ENCODE measurements at regions not wholly inside any gene's neighbourhood (a gene's known extent, or its start where the extent isn't known, plus 50 kb on each side); places are given as distances from the start of the nearest gene placed in this dataset.
"Not testable (repeated sequence)": the region's sequence is repeated elsewhere in the genome, so short reads cannot be mapped to it uniquely, and the experiment has no call there.

GRCh38 chr3:177263615-177264368 is 66.5 kb upstream of the TBL1XR1 start:
- TF ChIP-seq AKAP8 (CRISPR knock-in tag; IDR thresholded peaks at IDR 0.05): no peak
- no peak for TF ChIP-seq RNF2 (conservative IDR thresholded peaks at IDR 0.05; ENCODE audit: low read depth)
- TF ChIP-seq THYN1 (CRISPR knock-in tag; IDR thresholded peaks at IDR 0.05; ENCODE audit: borderline replicate concordance, low read depth): no peak
- TF ChIP-seq NFE2L2 (IDR thresholded peaks at IDR 0.05; ENCODE audit: low read length): peak; percentile 86
- TF ChIP-seq RAD21 (CRISPR knock-in tag; IDR thresholded peaks at IDR 0.05): no peak
- no peak for TF ChIP-seq ZNF556 (CRISPR knock-in tag; IDR thresholded peaks at IDR 0.05; ENCODE audit: borderline replicate concordance)
- peak; percentile 49; the same call in 1 of the 2 replicates for TF ChIP-seq MAFF (IDR thresholded peaks at IDR 0.05; ENCODE audit: low read depth, low read length)
- no peak for TF ChIP-seq DPF2 (CRISPR knock-in tag; IDR thresholded peaks at IDR 0.05; ENCODE audit: borderline replicate concordance, low read depth)
- TF ChIP-seq NRL (CRISPR knock-in tag; IDR thresholded peaks at IDR 0.05; ENCODE audit: borderline replicate concordance): no peak
- no peak for TF ChIP-seq MTERF4 (CRISPR knock-in tag; IDR thresholded peaks at IDR 0.05)
- TF ChIP-seq ETS1 (CRISPR knock-in tag; IDR thresholded peaks at IDR 0.05): no peak
- peak; percentile 64 to 76 for TF ChIP-seq MAFK (conservative IDR thresholded peaks at IDR 0.05 in 1 of 2, IDR thresholded peaks at IDR 0.05 in 1 of 2; ENCODE audit: low read length in 2 of 2)
- no peak for TF ChIP-seq ZNF670 (CRISPR knock-in tag; IDR thresholded peaks at IDR 0.05; ENCODE audit: borderline replicate concordance)
- TF ChIP-seq MTF1 (CRISPR knock-in tag; IDR thresholded peaks at IDR 0.05): no peak
- no peak for ATAC-seq

GRCh38 chr3:177271811-177272501 is 74.7 kb upstream of the TBL1XR1 start:
- in situ Hi-C loops (cut with HindIII; ENCODE audit: extremely low pct_ligation_motif_present, low pct_unique_long_range_greater_than_20kb); H3K36me3 ChIP-seq (replicated peaks in 1 of 2; ENCODE audit: control insufficient read depth in 1 of 2, insufficient read depth in 2 of 2, low read length in 2 of 2); H3K4me2 ChIP-seq (ENCODE audit: low read depth, low read length); CTCF ChIA-PET (ENCODE audit: low intra/inter-chr PET ratio, low total read pairs); H3K9me3 ChIP-seq (ENCODE audit: low read length); H3K27me3 ChIP-seq (ENCODE audit: control insufficient read depth in 1 of 2, insufficient read depth in 2 of 2, low read length in 2 of 2); H2AFZ ChIP-seq (ENCODE audit: low read length); ATAC-seq; FAIRE-seq; POLR2A ChIA-PET; H3K27ac ChIP-seq (ENCODE audit: extremely low read length, insufficient read depth, low read length); intact Hi-C loops (cut with micrococcal nuclease; ENCODE audit: unreplicated experiment); DNase-seq (ENCODE audit: low spot score); BruUV-seq (replicated peaks); H4K20me1 ChIP-seq (ENCODE audit: insufficient read depth, low read length); H3K79me2 ChIP-seq (ENCODE audit: insufficient read depth, low read length); H3K9ac ChIP-seq (ENCODE audit: insufficient read depth, low read depth, low read length); H3K4me3 ChIP-seq (replicated peaks in 1 of 3; ENCODE audit: insufficient read depth in 1 of 3, low read depth in 2 of 3, low read length in 3 of 3): not testable (repeated sequence)
- 81% methylated on average over 7 of the region's 36 CpGs for whole genome bisulfite sequencing (ENCODE audit: low lambda C conversion rate)
- H3K4me1 ChIP-seq (ENCODE audit: insufficient read depth, low read length): peaks cover 15% of the 10 kb centered on the region

More at GRCh38 chr3:177263615-177264368, 66.5 kb upstream of the TBL1XR1 start:
- H3K36me3 ChIP-seq (replicated peaks in 1 of 2; ENCODE audit: control insufficient read depth in 1 of 2, insufficient read depth in 2 of 2, low read length in 2 of 2): no peaks in the 10 kb centered on the region
- no peaks in the 10 kb centered on the region for H4K20me1 ChIP-seq (ENCODE audit: insufficient read depth, low read length)
- in situ Hi-C loops (cut with HindIII; ENCODE audit: extremely low pct_ligation_motif_present, low pct_unique_long_range_greater_than_20kb) (no loop called here), intact Hi-C loops (cut with micrococcal nuclease; ENCODE audit: unreplicated experiment) (no loop called here)
- no peak overlapping the region for H3K27ac ChIP-seq (ENCODE audit: extremely low read length, insufficient read depth, low read length)
- no peaks in the 10 kb centered on the region for H3K79me2 ChIP-seq (ENCODE audit: insufficient read depth, low read length)
- no peaks in the 10 kb centered on the region for H3K9me3 ChIP-seq (ENCODE audit: low read length)
- DNase-seq (ENCODE audit: low spot score) (no peak), FAIRE-seq (no peak)
- no peaks in the 10 kb centered on the region for H3K27me3 ChIP-seq (ENCODE audit: control insufficient read depth in 1 of 2, insufficient read depth in 2 of 2, low read length in 2 of 2)
- ChIA-PET POLR2A (no interaction called here), CTCF (ENCODE audit: low intra/inter-chr PET ratio, low total read pairs) (no interaction called here)
- H3K4me3 ChIP-seq (replicated peaks in 1 of 3; ENCODE audit: insufficient read depth in 1 of 3, low read depth in 2 of 3, low read length in 3 of 3): no peak overlapping the region
- H3K4me2 ChIP-seq (ENCODE audit: low read depth, low read length): no peak overlapping the region
- H3K9ac ChIP-seq (ENCODE audit: insufficient read depth, low read depth, low read length): no peak overlapping the region
- H2AFZ ChIP-seq (ENCODE audit: low read length): no peak overlapping the region
- 52% methylated on average over 8 of the region's 8 CpGs for WGBS (ENCODE audit: low lambda C conversion rate)
- H3K4me1 ChIP-seq (ENCODE audit: insufficient read depth, low read length): peaks cover 6% of the 10 kb centered on the region; the same call in 1 of the 2 replicates
- no TSS peak for BruUV-seq (replicated peaks)
